Ishikawa (cell line): ENCODE measurements at regions not wholly inside any gene's neighbourhood (a gene's known extent, or its start where the extent isn't known, plus 50 kb on each side); places are given as distances from the start of the nearest gene placed in this dataset.

Experiments
- CEBPB ChIP-seq: IDR thresholded peaks from 2 replicates; pipeline ENCODE4 v1.6.1; 2012
- CREB1 ChIP-seq: IDR thresholded peaks from 2 replicates; pipeline ENCODE4 v1.6.1; 2012; ENCODE audit warnings: low read depth
- EGR1 ChIP-seq: IDR thresholded peaks from 2 replicates; pipeline ENCODE4 v1.6.1; 2012
- EP300 ChIP-seq: IDR thresholded peaks from 2 replicates; pipeline ENCODE4 v1.6.1; 2012; ENCODE audit warnings: borderline replicate concordance
- FOXM1 ChIP-seq: IDR thresholded peaks from 2 replicates; pipeline ENCODE4 v1.6.1; 2012; ENCODE audit warnings: low read depth, borderline replicate concordance
- MAX ChIP-seq: IDR thresholded peaks from 2 replicates; pipeline ENCODE4 v1.6.1; 2012
- NFIC ChIP-seq: IDR thresholded peaks from 2 replicates; pipeline ENCODE4 v1.6.1; 2012
- RAD21 ChIP-seq: IDR thresholded peaks from 2 replicates; pipeline ENCODE4 v1.6.1; 2012; ENCODE audit warnings: low read depth
- TAF1 ChIP-seq: IDR thresholded peaks from 2 replicates; pipeline ENCODE4 v1.6.1; 2012; ENCODE audit warnings: low read depth, mild to moderate bottlenecking
- TCF12 ChIP-seq: IDR thresholded peaks from 2 replicates; pipeline ENCODE4 v1.6.1; 2012; ENCODE audit warnings: low read depth
- TEAD4 ChIP-seq: IDR thresholded peaks from 2 replicates; pipeline ENCODE4 v1.6.1; 2012
- YY1 ChIP-seq: IDR thresholded peaks from 2 replicates; pipeline ENCODE4 v1.6.1; 2012; ENCODE audit warnings: low read depth
- ZBTB7A ChIP-seq: IDR thresholded peaks from 2 replicates; pipeline ENCODE4 v1.6.1; 2012; ENCODE audit warnings: low read depth
- TF ChIP-seq, protein P1 (sequence below): IDR thresholded peaks from 2 replicates; pipeline ENCODE4 v1.6.1; 2012
- TF ChIP-seq, protein P2 (sequence below): IDR thresholded peaks from 2 replicates; pipeline ENCODE4 v1.6.1; 2012; ENCODE audit warnings: low read depth, mild to moderate bottlenecking

DNA sequence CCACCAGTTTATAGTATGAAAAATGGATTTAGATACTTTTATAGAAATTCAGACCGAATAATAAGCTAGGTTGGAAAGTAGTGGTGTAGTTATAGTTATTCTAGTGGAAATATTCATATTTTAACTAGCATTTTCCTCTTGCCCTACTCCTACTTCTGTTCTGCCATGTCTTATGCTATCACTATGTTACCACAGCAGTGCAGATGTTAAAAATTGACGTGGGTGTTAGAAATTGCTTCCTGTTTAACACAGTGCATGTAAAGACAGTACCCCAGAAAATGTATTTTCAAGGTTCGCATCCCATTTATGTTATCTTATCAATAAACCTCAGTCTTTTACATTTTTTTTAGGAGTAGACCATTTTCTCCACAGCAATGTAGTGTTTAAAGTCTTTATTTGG, 774.2 kb upstream of the CDH10 start:
- TF ChIP-seq CREB1 (no peak), TAF1 (no peak), FOXM1 (no peak), MAX (no peak), TCF12 (no peak)
- TF ChIP-seq, protein P1, sequence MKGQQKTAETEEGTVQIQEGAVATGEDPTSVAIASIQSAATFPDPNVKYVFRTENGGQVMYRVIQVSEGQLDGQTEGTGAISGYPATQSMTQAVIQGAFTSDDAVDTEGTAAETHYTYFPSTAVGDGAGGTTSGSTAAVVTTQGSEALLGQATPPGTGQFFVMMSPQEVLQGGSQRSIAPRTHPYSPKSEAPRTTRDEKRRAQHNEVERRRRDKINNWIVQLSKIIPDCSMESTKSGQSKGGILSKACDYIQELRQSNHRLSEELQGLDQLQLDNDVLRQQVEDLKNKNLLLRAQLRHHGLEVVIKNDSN: no peak

DNA sequence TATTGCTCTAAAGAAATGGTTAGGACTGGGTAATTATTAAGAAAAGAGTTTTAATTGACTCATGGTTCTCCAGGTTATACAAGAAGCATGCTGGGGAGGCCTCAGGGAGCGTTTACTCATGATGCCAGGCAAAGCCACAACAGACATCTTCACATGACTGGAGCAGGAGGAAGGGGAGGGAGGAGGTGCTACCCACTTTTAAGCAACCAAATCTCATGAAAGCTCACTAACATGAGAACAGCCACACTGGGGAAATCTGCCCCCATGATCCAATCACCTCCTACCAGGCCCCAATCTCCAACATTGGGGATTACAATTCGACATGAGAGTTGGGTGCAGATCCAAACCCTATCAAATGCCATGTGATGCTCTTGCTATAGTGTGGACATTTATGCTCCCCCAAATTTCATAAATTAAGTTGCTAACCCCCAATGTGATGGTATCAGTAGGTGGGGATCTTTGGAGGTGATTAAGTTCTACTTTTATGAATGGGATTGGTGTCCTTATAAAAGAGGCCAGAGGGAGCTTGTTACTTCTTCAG, 773.6 kb upstream of the CDH10 start:
- TF ChIP-seq TCF12 (no peak), CEBPB (no peak), TAF1 (no peak), EGR1 (no peak), FOXM1 (no peak), MAX (no peak), CREB1 (no peak), YY1 (no peak), RAD21 (no peak), EP300 (no peak)
- TF ChIP-seq, protein P2, sequence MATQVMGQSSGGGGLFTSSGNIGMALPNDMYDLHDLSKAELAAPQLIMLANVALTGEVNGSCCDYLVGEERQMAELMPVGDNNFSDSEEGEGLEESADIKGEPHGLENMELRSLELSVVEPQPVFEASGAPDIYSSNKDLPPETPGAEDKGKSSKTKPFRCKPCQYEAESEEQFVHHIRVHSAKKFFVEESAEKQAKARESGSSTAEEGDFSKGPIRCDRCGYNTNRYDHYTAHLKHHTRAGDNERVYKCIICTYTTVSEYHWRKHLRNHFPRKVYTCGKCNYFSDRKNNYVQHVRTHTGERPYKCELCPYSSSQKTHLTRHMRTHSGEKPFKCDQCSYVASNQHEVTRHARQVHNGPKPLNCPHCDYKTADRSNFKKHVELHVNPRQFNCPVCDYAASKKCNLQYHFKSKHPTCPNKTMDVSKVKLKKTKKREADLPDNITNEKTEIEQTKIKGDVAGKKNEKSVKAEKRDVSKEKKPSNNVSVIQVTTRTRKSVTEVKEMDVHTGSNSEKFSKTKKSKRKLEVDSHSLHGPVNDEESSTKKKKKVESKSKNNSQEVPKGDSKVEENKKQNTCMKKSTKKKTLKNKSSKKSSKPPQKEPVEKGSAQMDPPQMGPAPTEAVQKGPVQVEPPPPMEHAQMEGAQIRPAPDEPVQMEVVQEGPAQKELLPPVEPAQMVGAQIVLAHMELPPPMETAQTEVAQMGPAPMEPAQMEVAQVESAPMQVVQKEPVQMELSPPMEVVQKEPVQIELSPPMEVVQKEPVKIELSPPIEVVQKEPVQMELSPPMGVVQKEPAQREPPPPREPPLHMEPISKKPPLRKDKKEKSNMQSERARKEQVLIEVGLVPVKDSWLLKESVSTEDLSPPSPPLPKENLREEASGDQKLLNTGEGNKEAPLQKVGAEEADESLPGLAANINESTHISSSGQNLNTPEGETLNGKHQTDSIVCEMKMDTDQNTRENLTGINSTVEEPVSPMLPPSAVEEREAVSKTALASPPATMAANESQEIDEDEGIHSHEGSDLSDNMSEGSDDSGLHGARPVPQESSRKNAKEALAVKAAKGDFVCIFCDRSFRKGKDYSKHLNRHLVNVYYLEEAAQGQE: no peak

DNA sequence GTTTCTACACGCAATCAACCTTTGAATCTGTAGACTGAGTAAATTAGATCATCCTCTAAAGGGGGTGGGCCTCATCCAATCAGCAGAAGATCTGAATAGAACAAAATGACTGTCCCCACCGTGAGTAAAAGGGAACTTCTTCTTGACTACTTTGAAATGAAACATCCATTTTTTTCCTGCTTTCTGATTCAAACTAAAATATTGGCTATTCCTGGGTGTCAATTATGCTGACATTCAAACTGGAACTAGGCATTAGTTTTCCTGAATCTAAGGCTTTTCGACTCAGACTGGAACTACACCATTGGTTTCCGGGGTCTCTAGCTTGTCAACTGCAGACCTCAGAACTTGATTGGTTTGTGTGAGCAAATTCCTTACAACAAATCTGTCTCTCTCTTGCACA, 772.2 kb upstream of the CDH10 start:
- TF ChIP-seq, protein P1: no peak
- TF ChIP-seq YY1 (no peak), TAF1 (no peak), CREB1 (no peak), RAD21 (no peak), EP300 (no peak), NFIC (no peak), TCF12 (no peak), CEBPB (no peak), TEAD4 (no peak), MAX (no peak), FOXM1 (no peak), ZBTB7A (no peak), EGR1 (no peak)
- TF ChIP-seq, protein P2: no peak

DNA sequence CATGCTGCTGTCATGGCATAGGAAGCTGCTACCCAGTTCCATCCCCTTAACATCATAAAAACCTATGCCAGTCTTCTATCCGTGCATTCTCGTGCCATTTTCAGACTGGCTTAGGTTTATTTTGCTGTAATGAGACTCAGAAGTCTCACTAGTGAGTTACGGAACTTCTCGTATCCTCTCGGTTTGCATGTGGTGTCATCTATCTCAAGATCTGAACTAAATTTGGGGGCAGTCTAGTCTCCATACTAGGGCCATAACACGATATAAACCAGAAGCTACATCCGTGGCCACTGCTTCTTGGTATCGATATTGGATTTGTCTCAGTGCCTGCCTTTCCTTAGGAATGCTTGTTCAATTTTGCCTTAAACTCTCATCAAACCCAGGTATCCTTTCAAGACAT, 771.2 kb upstream of the CDH10 start:
- no peak for TF ChIP-seq YY1
- TF ChIP-seq ZBTB7A: no peak
- TF ChIP-seq, protein P2: no peak
- TF ChIP-seq TAF1: no peak
- no peak for TF ChIP-seq EP300
- TF ChIP-seq TEAD4: no peak
- no peak for TF ChIP-seq RAD21
- no peak for TF ChIP-seq CEBPB
- no peak for TF ChIP-seq EGR1
- TF ChIP-seq FOXM1: no peak
- no peak for TF ChIP-seq MAX
- TF ChIP-seq, protein P1: no peak
- no peak for TF ChIP-seq NFIC
- no peak for TF ChIP-seq CREB1
- no peak for TF ChIP-seq TCF12
